Sigmoid colon (tissue), 4 donors: ENCODE measurements at regions not wholly inside any gene's neighbourhood (a gene's known extent, or its start where the extent isn't known, plus 50 kb on each side); places are given as distances from the start of the nearest gene placed in this dataset.

Source experiments
- EP300 ChIP-seq, 4 donors: sonication (generic); formaldehyde crosslinking; IDR thresholded peaks; one replicate each; pipeline ENCODE4 v1.6.1; 2017; ENCODE audit warnings: antibody characterized with exemption in 4 of 4
- POLR2A ChIP-seq, 2 donors: fragments of 450-650 bp; IDR thresholded peaks; one replicate each; pipeline ENCODE4 v1.6.1; 2016; ENCODE audit warnings: antibody characterized with exemption in 2 of 2, mild to moderate bottlenecking in 2 of 2, moderate library complexity in 2 of 2
- POLR2AphosphoS5 ChIP-seq, 4 donors: sonication (generic); formaldehyde crosslinking; IDR thresholded peaks; one replicate each; pipeline ENCODE4 v1.6.1; 2017; ENCODE audit warnings: antibody characterized with exemption in 4 of 4
- TF ChIP-seq, protein P1 (sequence below), 4 experiments: fragments of 450-650 bp in 3 of 4; fragments of 200-600 bp in 1 of 4; IDR thresholded peaks; one replicate each; pipeline ENCODE4 v1.5.1; 2016 to 2019; ENCODE audit warnings: antibody characterized with exemption in 4 of 4, mild to moderate bottlenecking in 3 of 4, moderate library complexity in 2 of 4

DNA sequence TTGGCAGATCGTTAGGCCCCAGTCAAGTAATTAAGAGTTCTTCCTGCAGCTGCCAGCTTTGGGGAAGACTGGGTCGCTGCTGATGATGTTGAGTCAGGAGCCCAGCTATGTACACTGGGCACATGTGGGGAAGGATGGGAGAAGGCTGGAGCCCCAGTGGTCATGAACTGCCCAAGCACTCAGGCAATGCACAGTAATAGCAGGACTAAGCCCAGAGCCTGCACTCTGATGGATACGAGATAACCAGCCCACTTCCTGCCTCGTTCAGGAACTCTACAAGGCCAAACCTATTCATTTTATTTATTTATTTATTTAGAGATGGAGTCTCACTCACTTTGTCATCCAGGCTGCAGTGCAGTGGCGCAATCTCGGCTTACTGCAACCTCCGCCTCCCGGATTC, 81.1 kb upstream of the BTG3 start:
- TF ChIP-seq, protein P1, sequence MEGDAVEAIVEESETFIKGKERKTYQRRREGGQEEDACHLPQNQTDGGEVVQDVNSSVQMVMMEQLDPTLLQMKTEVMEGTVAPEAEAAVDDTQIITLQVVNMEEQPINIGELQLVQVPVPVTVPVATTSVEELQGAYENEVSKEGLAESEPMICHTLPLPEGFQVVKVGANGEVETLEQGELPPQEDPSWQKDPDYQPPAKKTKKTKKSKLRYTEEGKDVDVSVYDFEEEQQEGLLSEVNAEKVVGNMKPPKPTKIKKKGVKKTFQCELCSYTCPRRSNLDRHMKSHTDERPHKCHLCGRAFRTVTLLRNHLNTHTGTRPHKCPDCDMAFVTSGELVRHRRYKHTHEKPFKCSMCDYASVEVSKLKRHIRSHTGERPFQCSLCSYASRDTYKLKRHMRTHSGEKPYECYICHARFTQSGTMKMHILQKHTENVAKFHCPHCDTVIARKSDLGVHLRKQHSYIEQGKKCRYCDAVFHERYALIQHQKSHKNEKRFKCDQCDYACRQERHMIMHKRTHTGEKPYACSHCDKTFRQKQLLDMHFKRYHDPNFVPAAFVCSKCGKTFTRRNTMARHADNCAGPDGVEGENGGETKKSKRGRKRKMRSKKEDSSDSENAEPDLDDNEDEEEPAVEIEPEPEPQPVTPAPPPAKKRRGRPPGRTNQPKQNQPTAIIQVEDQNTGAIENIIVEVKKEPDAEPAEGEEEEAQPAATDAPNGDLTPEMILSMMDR (IDR thresholded peaks at IDR 0.05), result no peak
- TF ChIP-seq POLR2A (IDR thresholded peaks at IDR 0.05) (no peak), EP300 (IDR thresholded peaks at IDR 0.05) (no peak), POLR2AphosphoS5 (IDR thresholded peaks at IDR 0.05) (no peak)
